ACHN (cell line): ENCODE measurements at regions not wholly inside any gene's neighbourhood (a gene's known extent, or its start where the extent isn't known, plus 50 kb on each side); places are given as distances from the start of the nearest gene placed in this dataset.
"Not testable (repeated sequence)": the region's sequence is repeated elsewhere in the genome, so short reads cannot be mapped to it uniquely, and the experiment has no call there.

Experiments
- DNase-seq: peaks from one replicate; pipeline ENCODE4 v3.0.0-alpha.2; 2015
- in situ Hi-C: cut with HindIII; loops from 2 replicates; pipeline ENCODE4 v1.10.0; 2017; ENCODE audit warnings: low sequenced_read_pairs, low pct_ligation_motif_present, low pct_unique_long_range_greater_than_20kb

- in situ Hi-C loops, result no loop called here
- DNase-seq, result no peak
Measured at GRCh38 chrX:140206657-140207056, 241.3 kb upstream of the CXorf66 start.

- in situ Hi-C loops, result no loop called here
- DNase-seq, result no peak
Measured at GRCh38 chrX:140190441-140191108, 225.3 kb upstream of the CXorf66 start.

- in situ Hi-C loops, result no loop called here
- no peak for DNase-seq
Measured at GRCh38 chrX:140180585-140180984, 215.3 kb upstream of the CXorf66 start.

GRCh38 chrX:140177821-140178220 is 212.5 kb upstream of the CXorf66 start:
- DNase-seq, result no peak
- in situ Hi-C loops, result no loop called here

GRCh38 chrX:140172401-140172800 is 207.1 kb upstream of the CXorf66 start:
- no peak for DNase-seq
- in situ Hi-C loops, result no loop called here

GRCh38 chrX:140167551-140167950 is 202.2 kb upstream of the CXorf66 start:
- DNase-seq, result no peak
- in situ Hi-C loops, result no loop called here

- in situ Hi-C loops, result no loop called here
- DNase-seq, result no peak
Measured at GRCh38 chrX:140165849-140166248, 200.5 kb upstream of the CXorf66 start.

GRCh38 chrX:140164391-140164790 is 199.1 kb upstream of the CXorf66 start:
- no peak for DNase-seq
- in situ Hi-C loops, result no loop called here

GRCh38 chrX:140163371-140164159 is 198.2 kb upstream of the CXorf66 start:
- DNase-seq, result no peak
- in situ Hi-C loops, result no loop called here

GRCh38 chrX:140157611-140158010 is 192.3 kb upstream of the CXorf66 start:
- no peak for DNase-seq
- in situ Hi-C loops, result no loop called here

- DNase-seq, result no peak
- in situ Hi-C loops, result no loop called here
Measured at GRCh38 chrX:140157143-140157542, 191.8 kb upstream of the CXorf66 start.

- DNase-seq, result no peak
- in situ Hi-C loops, result no loop called here
Measured at GRCh38 chrX:140151316-140151715, 186.0 kb upstream of the CXorf66 start.

- in situ Hi-C loops, result no loop called here
- no peak for DNase-seq
Measured at GRCh38 chrX:140149761-140150160, 184.4 kb upstream of the CXorf66 start.

- in situ Hi-C loops, result no loop called here
- DNase-seq, result peak; percentile 16
Measured at GRCh38 chrX:140141444-140142029, 176.2 kb upstream of the CXorf66 start.

- in situ Hi-C loops, DNase-seq: not testable (repeated sequence)
Measured at GRCh38 chrX:140138492-140138891, 173.2 kb upstream of the CXorf66 start.

- DNase-seq, in situ Hi-C loops: not testable (repeated sequence)
Measured at GRCh38 chrX:140138065-140138464, 172.7 kb upstream of the CXorf66 start.

- DNase-seq, result peak; percentile 19
- in situ Hi-C loops, result no loop called here
Measured at GRCh38 chrX:140132937-140133336, 167.6 kb upstream of the CXorf66 start.

- in situ Hi-C loops, result no loop called here
- DNase-seq, result peak; percentile 0
Measured at GRCh38 chrX:140123446-140123845, 158.1 kb upstream of the CXorf66 start.

- DNase-seq, in situ Hi-C loops: not testable (repeated sequence)
Measured at GRCh38 chrX:140114059-140114458, 148.7 kb upstream of the CXorf66 start.
